Activated naive CD4-positive, alpha-beta T cell treated with anti-CD3 and anti-CD28 coated beads, Interleukin-2, amount 50 U/mL, for 16 hours (primary cell): ENCODE measurements at regions not wholly inside any gene's neighbourhood (a gene's known extent, or its start where the extent isn't known, plus 50 kb on each side); places are given as distances from the start of the nearest gene placed in this dataset.
"Not testable (repeated sequence)": the region's sequence is repeated elsewhere in the genome, so short reads cannot be mapped to it uniquely, and the experiment has no call there.

ENCODE experiments used
- DNase-seq: peaks from one replicate; pipeline ENCODE4 v3.0.0-alpha.2; 2020

DNA sequence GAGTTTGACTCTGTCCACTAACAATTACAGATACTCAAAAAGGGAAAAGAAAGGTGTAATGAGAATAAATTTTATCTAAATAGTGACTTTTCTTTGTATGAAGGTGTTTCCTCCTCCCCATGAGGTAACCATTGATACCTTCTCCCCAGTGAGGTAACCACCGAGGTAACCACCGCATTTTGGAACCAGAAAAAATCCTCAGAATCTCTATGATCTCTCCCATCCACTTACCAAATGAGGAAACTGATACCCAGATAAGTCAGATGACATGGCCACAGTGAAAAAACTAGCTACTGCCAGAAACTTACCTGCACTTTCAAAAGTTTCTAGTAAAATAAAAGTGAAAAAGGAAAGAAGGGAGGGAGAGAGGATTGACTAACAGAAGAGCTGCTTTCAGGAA lies 124.0 kb upstream of the FNDC3A start:
- DNase-seq = no peak

DNA sequence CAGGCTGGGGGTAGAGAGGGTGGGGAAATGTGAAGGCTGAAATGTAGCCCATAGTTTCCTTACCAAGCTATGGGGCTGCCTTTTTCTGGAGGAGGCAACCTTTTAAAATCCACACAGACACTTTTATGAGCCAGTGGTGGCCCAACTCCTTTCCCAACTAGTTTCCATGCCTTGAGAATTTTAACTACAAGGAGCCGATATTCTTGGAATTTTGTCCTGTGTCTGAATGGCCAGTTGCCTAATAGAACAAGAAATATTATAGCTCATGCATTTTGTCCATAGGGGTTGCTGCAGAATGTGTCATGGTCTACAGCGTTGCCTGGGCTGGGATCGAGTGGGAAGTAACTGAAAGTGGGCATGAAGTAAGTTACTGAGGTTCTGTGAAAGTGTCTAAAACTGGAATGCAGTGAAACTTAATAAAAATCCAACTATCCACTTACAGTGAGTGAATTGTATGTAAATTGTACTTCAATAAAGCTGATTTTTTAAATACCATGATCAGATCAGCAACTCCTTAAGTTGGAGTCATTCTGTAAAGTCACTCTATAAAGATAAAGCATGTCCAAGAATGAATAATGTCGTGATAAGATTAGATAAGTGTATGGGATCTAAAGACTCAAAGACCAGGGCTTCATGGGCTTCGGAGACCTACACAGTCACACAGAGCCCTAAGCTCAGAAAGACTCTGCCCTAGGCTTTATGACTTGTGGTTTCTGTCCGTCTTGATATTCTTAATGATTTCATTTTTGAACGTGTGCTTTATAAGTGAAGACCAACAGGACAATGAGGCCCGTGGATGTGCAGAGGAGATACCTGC lies 122.6 kb upstream of the FNDC3A start:
- no peak for DNase-seq

DNA sequence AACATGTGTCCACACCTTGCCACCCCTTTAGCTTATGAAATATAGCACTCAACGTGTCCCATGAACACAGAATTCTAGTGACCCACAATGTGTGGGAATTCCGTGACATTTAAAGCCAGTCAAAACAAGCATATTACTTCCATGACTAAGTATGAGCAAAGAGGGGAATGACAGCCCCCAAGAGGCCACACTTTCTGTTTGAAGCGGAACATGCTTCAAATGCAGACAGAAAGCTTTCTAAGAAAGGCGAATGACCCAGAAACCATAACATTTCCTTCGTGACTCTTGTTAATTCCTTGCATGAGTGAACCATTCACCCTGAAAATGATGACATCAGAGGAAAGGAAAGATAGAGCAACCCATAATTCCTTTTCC lies 122.0 kb upstream of the FNDC3A start:
- DNase-seq = peak; percentile 13

DNA sequence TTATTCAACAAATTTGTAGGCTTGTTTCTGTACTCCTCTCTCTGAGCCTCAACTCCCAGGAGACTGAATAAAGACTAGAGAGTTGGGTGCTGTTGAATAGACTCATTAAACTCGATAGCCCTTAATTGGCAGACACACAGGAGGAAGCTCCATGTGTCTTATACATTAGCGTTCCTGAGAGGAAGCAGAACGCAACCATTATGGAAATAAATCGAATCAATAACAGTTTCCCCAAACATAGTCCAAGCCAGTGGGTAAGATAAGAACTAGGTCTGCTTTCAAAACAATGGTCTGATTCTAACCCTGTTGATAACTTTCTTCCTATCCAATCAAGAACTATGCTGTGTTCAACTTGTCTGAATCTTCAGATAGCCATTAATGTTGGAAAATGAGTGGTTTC lies 118.1 kb upstream of the FNDC3A start:
- no peak for DNase-seq

DNA sequence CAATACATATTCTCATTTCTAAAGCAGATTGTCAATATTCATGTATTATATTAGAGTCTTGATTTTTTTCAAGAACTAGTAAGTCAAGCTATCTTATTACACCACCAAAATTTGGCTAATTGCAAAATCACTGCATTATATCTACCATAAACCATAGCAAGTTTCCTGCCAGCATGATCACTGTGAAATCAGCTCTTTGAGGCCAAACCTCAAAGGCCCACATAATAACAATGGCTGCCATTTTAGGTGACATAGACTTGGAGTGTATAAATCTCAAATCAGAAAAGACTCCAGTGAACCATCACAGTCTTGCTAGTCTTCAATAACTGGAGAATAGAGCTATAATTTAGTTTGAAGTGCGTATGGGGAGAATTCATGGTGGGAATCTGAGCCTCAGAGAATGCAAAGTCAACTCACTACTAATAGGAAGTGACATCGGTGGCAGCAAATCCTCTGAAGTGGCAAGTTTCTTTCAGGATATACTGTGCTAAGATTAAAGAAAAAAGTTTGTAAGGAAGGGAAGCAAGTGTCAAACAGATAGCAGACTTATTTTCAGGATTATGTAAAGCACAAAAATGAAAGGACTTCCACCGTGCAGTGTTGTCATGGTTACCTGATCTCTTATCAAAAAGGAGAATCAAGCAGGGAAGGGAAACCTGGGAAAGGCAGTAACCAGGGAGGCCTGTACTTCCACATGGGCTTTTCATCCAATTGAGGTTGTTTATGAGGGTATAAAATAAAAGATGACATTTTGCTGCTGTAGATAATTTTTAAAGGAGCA lies 117.4 kb upstream of the FNDC3A start:
- DNase-seq = no peak

DNA sequence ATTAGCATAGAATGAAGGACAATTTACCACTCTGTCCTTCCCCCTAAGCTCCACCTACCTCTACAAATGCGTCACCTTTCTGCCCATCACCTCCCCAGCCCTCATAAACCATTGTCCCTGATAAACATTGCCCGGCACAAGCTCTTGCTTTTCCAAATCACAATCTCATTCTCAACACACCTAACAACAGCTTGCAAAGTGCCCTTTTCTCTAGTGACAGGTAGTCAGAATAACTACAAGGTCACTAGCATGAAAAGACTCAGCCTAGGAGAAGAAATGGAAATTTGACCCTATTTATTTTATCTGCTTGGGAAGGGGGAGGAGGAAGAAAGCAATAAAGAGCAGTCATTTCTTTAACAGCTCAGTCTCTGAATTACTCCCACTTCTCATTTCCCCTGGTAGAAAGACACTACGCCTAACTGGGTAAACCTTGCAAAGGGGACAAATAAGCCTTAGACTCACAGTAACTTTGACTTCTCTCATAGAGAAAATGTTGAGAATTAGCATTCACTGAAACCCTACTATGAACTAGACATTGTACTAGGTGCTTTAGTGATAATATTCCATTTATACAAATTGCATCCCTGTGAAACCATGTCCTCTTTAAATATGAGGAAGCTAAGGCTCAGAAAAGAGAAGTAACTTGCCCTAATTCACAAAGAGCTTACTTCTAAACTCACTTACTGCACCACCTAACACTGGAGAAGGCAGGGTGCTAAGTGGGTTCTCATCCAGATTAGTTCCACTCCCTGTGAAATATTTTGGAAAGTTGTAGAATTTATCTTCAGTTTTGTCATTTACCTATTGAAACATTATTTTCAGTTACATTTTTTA lies 116.2 kb upstream of the FNDC3A start:
- DNase-seq = no peak

DNA sequence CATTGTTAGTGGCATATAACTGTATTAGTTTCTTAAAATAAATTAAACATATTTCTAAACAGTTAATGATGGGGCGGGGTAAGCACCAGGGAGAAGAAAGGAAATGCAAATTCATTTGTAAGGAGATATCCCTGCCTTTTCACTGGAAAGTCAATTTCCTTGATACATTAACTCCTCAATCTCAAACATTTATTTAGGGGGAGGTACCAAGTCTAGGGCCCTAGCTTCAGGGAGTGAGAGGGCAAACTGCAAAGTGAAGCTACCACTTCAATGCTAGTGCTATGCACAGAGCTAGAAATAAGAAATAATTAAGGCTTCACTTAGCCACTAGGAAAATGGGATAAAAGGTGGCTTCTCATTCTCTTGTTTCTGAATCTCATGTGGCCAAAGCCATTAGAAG lies 115.3 kb upstream of the FNDC3A start:
- no peak for DNase-seq

DNA sequence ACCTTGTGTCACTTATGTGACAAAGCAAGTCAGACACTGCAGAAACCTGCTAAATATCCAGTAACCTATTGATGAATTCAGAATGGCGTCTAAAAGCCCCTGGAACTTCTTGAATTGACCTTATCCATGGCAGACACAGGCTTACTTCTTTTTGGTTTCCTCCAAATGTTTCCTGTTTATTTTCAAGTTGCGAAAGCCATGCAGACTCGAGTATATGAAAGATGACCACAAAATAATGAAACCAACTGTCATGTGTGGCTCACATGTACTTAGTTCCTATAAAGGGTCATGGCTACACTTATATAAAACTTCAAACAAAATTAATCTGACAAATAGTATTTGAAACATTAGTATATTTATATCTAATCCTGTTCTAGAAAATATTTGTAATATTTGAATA lies 113.1 kb upstream of the FNDC3A start:
- DNase-seq = no peak

DNA sequence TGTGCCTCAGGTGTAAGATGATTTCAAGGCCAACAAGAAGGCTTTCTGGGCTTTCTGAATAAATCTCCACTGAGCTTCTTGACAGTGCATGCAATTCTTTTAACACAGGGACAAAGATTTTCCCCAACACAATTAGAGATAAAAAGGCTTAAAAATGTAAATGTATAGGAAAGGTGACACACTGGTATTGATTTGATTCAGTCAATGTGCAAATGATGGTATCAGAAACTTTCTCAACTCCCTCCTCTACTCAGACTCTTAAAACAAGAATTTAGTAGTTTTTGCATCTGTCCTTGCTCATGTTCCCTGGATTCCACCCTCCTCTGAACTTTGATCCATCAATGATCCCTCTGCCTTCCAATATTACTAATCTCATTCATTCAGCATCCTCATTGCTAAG lies 111.6 kb upstream of the FNDC3A start:
- no peak for DNase-seq

DNA sequence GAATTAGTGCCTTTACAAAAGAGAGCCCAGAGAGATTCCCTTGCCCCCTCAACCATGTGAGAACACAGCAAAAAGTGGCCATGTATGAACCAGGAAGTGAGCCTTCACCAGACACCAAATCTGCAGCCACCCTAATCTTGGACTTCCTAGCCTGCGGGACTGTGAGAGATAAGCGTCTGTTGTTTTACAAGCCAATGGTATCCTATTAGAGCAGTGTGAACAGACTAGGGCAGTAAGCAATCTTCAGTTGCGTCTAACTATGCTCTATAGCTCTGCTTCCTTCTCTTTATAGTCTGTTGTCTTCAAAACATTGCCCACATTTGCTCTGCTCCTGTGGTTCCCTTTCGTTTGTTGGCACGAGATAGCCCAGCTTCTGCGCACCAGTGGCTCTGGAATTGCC lies 109.5 kb upstream of the FNDC3A start:
- DNase-seq = no peak

DNA sequence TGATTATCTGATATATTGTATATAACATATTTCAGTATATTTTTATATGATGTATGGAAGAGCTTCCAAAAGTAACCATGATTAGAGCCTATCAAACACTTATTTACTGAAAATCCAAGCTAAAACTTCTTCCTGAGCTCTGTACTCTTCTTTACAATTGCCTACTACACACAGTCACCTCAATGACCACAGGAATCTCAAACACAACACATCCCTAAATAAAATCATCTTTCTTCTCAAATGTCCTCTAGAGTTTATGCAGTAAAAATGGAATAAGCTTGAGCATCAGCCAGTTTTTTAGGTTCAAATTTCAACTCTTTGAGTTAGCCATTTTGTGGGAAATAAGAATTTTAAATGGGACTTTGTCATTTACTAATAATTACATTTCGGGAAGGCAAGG lies 102.6 kb upstream of the FNDC3A start:
- no peak for DNase-seq

DNA sequence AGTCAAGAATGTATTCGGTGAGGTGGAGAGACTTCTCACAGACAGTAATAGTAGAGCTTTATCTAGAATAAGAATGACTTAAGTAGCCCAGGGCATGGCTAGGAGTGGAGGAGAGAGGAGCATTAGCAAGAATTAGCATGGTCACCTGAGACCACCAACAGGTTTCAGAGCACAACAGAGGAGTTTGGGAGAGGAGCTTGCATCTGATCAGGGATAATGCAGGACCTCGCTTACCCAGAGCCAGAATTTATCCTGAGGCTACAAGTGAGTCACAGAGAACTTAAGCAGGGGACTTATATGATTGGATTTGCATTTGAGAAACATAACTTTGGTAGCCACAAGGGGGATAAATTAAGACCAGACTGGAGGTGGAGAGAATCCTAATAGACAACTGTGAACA lies 102.1 kb upstream of the FNDC3A start:
- DNase-seq = no peak

DNA sequence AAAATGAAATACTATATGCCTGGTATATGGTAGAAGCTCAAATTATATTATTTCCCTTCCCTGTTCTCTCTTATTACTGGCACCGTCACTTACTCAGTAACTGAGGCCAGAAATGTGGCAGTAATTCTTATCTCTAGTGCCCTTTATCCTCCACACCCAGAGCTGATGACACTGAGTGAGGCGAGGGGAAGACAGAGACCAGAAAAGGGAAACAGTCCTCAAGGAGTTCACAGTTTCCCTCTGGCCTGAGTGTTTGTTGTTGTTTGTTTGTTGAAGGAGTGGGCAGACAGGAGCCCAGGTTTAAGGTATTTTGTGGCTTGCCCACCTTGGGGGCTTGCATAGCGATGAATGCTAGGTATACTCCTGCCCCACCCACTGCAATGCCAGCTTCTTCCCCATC lies 101.5 kb upstream of the FNDC3A start:
- no peak for DNase-seq

DNA sequence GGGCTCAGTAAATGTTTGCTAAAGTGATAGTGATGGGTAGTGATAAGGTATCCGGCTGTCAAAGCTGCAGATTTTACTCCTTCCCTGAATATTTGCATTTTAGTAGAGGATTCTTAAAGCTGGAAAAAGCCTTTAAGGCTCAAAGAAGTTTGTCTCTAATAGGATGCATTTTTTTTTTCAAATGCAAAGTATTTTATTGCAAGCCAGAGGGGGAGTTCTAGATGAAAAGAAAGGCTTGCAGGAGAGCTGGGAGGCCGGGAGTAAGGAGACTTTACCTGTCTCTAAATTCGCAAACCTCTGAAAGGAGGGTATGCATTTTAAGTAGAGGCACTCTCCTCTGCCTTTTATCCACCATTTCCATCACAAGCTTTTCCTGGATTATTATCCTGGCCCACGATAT lies 100.7 kb upstream of the FNDC3A start:
- DNase-seq = no peak

DNA sequence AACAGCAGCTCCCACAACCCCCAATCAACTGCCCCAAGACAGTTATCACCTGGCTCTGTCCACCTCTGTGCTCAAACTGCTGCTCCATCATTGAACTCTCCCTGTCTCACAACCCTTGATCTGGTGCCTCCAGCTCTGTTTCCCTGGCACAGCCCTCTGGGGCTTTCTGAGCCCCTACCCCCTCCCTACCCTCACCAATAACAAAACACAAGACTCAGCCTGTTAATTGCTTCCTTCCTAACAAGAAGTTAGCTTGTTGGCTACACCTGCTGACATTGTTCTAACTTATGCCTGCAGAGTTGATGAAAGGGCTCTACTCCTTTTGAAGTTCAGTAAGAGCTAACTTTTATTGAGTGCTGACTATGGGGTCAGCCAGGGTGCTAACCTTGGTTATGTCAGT lies 99.4 kb upstream of the FNDC3A start:
- no peak for DNase-seq

DNA sequence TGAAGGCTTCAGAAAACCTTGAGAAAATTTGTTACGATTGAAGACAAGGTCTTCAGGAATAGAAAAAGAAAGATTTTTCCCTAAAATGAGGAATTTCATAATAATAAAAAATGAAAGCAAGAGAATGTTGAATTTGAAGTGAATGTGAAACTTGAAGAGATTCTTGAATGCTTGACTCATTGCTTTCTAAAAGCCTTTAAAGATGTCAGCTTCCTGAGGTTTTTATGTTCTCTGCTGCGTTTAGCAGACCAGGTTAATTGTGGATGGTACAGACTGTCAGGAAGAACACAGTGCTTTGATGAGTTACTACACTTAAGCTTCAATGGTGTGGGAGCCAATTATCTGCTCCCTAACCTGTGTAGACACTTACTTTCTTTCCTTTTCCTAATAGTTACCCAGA lies 96.3 kb upstream of the FNDC3A start:
- DNase-seq = no peak

DNA sequence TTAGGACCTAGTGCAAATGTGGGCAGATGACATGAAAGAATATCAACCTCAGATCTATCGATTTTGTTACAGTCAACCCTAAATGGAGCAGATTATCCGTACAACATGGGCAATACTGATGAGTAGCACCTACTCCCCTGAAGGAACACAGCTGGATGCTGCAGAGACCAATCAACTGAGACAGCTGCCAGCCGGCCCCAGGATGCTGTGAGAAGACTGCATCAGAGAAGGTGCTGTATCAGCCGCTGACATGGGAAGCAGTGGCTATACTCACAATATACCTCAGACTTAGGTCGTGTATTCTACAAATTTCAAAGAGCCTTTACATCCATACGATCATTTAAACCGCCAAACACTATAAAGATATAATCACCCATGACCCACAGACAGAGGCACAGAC lies 95.9 kb upstream of the FNDC3A start:
- no peak for DNase-seq

DNA sequence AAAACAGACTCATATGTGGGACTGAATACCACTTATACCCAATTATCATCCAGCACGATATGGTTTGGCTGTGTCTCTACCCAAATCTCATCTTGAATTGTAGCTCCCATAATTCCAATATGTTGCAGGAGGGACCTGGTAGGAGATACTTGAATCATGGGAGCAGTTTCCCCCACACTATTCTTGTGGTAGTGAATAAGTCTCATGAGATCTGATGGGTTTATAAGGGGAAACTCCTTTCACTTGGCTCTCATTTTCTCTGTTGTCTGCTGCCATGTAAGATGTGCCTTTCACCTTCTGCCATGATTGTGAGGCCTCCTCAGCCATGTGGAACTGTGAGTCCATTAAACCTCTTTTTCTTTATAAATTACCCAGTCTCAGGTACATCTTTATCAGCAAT lies 91.9 kb upstream of the FNDC3A start:
- DNase-seq = not testable (repeated sequence)

DNA sequence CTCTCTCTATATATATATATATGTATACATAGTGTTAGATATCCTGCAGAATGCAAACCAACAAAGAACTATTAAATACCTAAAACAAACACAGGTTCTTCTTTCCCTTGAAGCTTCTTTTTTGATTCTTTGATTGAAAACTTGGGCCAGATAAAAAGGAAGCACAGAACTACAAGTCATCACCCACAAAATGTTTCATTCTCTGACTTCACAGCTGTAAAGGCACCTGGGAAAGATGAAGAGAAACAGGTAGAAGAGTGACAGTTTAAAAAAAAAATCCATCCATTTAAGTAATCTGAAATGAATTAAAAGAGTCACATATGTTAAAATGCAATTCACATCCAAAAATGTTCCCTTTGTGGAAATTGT lies 90.7 kb upstream of the FNDC3A start:
- DNase-seq = no peak

DNA sequence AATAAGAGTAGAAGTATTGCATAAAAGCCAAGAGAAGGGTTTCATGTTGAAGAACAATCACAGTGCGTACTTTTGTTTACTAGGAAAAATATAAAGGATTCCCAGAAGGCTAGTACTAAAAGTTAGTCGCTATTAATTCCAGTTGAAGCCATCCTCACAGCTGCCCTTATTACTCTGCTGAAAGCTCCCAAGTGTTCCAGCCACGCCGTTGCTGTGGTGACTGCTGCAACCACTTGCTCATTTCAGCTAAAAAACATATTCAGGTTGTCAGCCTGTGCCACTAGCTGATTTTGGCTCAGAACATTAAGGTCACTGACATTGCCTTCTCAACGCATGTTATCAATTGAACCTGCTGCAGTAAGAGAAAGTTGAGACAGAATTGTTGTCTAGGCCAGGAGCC lies 87.1 kb upstream of the FNDC3A start:
- no peak for DNase-seq

DNA sequence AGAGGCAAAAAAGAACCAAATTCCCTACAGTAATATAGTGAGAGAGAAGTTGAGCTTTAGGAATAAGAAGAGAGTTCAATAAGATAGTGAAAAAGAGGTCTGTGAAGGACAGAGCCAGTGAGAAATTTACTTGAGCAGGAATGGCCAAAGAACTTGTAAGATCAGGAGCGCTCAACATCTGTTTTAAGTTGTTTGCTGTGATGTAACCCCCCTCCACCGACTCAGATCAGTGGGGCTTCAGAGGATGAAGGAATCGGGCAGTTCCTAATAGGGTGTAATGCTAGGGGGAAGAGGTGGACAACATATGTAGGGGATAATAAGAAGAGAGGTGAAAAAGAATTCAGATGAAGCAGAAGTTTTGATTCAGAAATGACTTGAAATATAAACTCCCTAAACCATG lies 85.3 kb upstream of the FNDC3A start:
- DNase-seq = no peak

DNA sequence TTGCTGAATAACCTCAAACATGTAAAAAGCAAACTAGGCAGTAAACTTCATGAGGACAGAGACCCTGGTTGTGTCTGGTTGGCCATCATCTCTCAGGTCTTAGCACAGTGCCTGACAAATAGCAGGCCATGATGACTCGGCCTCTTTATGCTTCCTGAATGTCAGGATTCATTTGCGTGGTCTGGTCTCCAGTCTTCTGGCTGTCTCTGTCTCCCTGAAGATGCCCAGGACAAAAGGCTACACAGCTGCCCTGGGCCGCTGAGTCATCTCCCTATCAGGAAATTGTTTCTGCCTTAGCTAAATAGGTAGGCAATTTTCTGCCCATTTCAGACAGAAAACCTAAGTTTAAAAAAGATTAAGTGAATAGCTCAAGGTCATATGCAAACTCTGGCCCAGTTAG lies 84.1 kb upstream of the FNDC3A start:
- DNase-seq = no peak

DNA sequence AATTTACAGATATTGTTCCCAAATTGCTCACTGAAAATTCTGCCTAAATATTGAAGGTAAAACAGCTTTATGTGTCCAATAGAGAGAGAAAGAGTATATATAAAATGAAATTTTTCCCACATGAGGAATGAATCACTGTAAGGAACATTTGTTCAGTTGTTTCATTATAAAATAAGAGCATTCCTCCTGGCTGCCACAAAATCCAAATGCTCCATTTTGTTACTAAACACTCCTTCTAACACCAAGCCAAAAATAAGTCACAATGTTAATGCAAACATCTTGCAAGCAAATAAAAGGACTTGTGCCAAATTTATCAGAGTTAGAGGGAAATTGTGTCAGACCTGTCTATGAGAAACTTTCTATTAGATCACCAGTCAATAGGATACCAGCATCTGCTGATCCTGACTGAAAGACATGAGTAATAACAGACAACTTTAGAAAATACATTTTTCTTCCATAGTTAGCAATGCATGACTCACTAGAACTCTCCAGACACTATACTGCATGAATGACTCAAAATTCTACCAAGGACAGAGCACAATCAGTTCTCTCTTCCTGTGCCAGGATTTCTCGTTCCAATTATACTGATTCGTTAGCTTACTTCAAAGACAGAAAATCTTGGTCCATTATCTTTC lies 83.5 kb upstream of the FNDC3A start:
- no peak for DNase-seq
